ENCODE measurements at regions not wholly inside any gene's neighbourhood (a gene's known extent, or its start where the extent isn't known, plus 50 kb on each side); places are given as distances from the start of the nearest gene placed in this dataset.

- H3K4me3 ChIP-seq (ENCODE audit: low read depth, low read length), result no peak overlapping the region
- no peak for DNase-seq (ENCODE audit: low read depth)
- TF ChIP-seq CTCF (IDR thresholded peaks at IDR 0.05; ENCODE audit: low read depth, low read length, missing control alignments), result no peak
Observed at GRCh38 chr19:28397306-28397705, 815.6 kb downstream of the UQCRFS1 start.

- no peak for TF ChIP-seq CTCF (IDR thresholded peaks at IDR 0.05; ENCODE audit: low read depth, low read length, missing control alignments)
- H3K4me3 ChIP-seq (ENCODE audit: low read depth, low read length), result no peak overlapping the region
Observed at GRCh38 chr19:28396287-28396831, 816.6 kb downstream of the UQCRFS1 start.

GRCh38 chr19:28394725-28395124 is 818.2 kb downstream of the UQCRFS1 start:
- no peak overlapping the region for H3K4me3 ChIP-seq (ENCODE audit: low read depth, low read length)
- no peak for DNase-seq (ENCODE audit: low read depth)
- no peak for TF ChIP-seq CTCF (IDR thresholded peaks at IDR 0.05; ENCODE audit: low read depth, low read length, missing control alignments)

More at GRCh38 chr19:28396287-28396831, 816.6 kb downstream of the UQCRFS1 start:
- no peak for DNase-seq (ENCODE audit: low read depth)

- DNase-seq (ENCODE audit: low read depth), result no peak
- H3K4me3 ChIP-seq (ENCODE audit: low read depth, low read length), result no peak overlapping the region
- TF ChIP-seq CTCF (IDR thresholded peaks at IDR 0.05; ENCODE audit: low read depth, low read length, missing control alignments), result no peak
Observed at GRCh38 chr19:28393574-28394336, 819.2 kb downstream of the UQCRFS1 start.

GRCh38 chr19:28388988-28389387 is 824.0 kb downstream of the UQCRFS1 start:
- no peak for DNase-seq (ENCODE audit: low read depth)
- no peak for TF ChIP-seq CTCF (IDR thresholded peaks at IDR 0.05; ENCODE audit: low read depth, low read length, missing control alignments)
- no peak overlapping the region for H3K4me3 ChIP-seq (ENCODE audit: low read depth, low read length)

GRCh38 chr19:28387507-28387906 is 825.4 kb downstream of the UQCRFS1 start:
- no peak overlapping the region for H3K4me3 ChIP-seq (ENCODE audit: low read depth, low read length)
- no peak for DNase-seq (ENCODE audit: low read depth)
- no peak for TF ChIP-seq CTCF (IDR thresholded peaks at IDR 0.05; ENCODE audit: low read depth, low read length, missing control alignments)

GRCh38 chr19:28386470-28386869 is 826.5 kb downstream of the UQCRFS1 start:
- DNase-seq (ENCODE audit: low read depth), result no peak
- TF ChIP-seq CTCF (IDR thresholded peaks at IDR 0.05; ENCODE audit: low read depth, low read length, missing control alignments), result no peak
- no peak overlapping the region for H3K4me3 ChIP-seq (ENCODE audit: low read depth, low read length)
